Activated gamma-delta T cell (primary cell): ENCODE measurements at regions not wholly inside any gene's neighbourhood (a gene's known extent, or its start where the extent isn't known, plus 50 kb on each side); places are given as distances from the start of the nearest gene placed in this dataset.
"Not testable (repeated sequence)": the region's sequence is repeated elsewhere in the genome, so short reads cannot be mapped to it uniquely, and the experiment has no call there.

ENCODE experiments used
- DNase-seq: peaks from one replicate; lab custom pipeline; 2025; lab: John Stamatoyannopoulos, UW

- no peak for DNase-seq
Measured at GRCh38 chr6:28585335-28585734, 59.7 kb downstream of the GPX5 start.

GRCh38 chr6:28586324-28586723 lies 60.6 kb downstream of the GPX5 start:
- DNase-seq: no peak

- no peak for DNase-seq
Measured at GRCh38 chr6:28586962-28587745, 61.5 kb downstream of the GPX5 start.

- no peak for DNase-seq
Measured at GRCh38 chr6:28587746-28588075, 62.0 kb downstream of the GPX5 start.

- DNase-seq: no peak
Measured at GRCh38 chr6:28588666-28589065, 63.0 kb downstream of the GPX5 start.

- DNase-seq: no peak
Measured at GRCh38 chr6:28589234-28589956, 63.7 kb downstream of the GPX5 start.

GRCh38 chr6:28589957-28590349 lies 64.3 kb downstream of the GPX5 start:
- DNase-seq: no peak

- DNase-seq: no peak
Measured at GRCh38 chr6:28597217-28597835, 71.6 kb downstream of the GPX5 start.

- DNase-seq: no peak
Measured at GRCh38 chr6:28597924-28598722, 72.4 kb downstream of the GPX5 start.

- DNase-seq: no peak
Measured at GRCh38 chr6:28598757-28599686, 73.3 kb downstream of the GPX5 start.

- no peak for DNase-seq
Measured at GRCh38 chr6:28600245-28600644, 74.6 kb downstream of the GPX5 start.

GRCh38 chr6:28603891-28604290 lies 78.2 kb downstream of the GPX5 start:
- DNase-seq: no peak

GRCh38 chr6:28606424-28607391 lies 81.0 kb downstream of the GPX5 start:
- no peak for DNase-seq

- no peak for DNase-seq
Measured at GRCh38 chr6:28607990-28608389, 82.3 kb downstream of the GPX5 start.

- no peak for DNase-seq
Measured at GRCh38 chr6:28609672-28610071, 84.0 kb downstream of the GPX5 start.

- no peak for DNase-seq
Measured at GRCh38 chr6:28615616-28615954, 89.9 kb downstream of the GPX5 start.

GRCh38 chr6:28615955-28616747 lies 90.5 kb downstream of the GPX5 start:
- no peak for DNase-seq

- DNase-seq: no peak
Measured at GRCh38 chr6:28618898-28619555, 93.3 kb downstream of the GPX5 start.

- not testable (repeated sequence) for DNase-seq
Measured at GRCh38 chr6:28621268-28621667, 95.6 kb downstream of the GPX5 start.
